Fibroblast of lung (primary cell): ENCODE measurements at regions not wholly inside any gene's neighbourhood (a gene's known extent, or its start where the extent isn't known, plus 50 kb on each side); places are given as distances from the start of the nearest gene placed in this dataset.
A peak's percentile ranks its signal among the peaks of the same experiment; 100 is the strongest.

Experiments used
- DNase-seq, 2 donors: peaks; one replicate each; pipeline versions ENCODE4 v3.0.0 to v3.0.0-alpha.2; 2010; ENCODE audit warnings: low read depth in 2 of 2
- H2AFZ ChIP-seq: 2 replicates; pipeline ENCODE4 v1.5.1; 2012; ENCODE audit warnings: low read length, control low read depth, inconsistent platforms
- H3K27ac ChIP-seq: 2 replicates; pipeline ENCODE4 v1.5.1; 2011; ENCODE audit warnings: low read length, control low read depth; ENCODE audit not compliant: insufficient read depth
- H3K27me3 ChIP-seq: 2 replicates; pipeline ENCODE4 v1.5.1; 2011; ENCODE audit warnings: mild to moderate bottlenecking, low read length; ENCODE audit not compliant: control insufficient read depth, insufficient read depth
- H3K36me3 ChIP-seq: 2 replicates; pipeline ENCODE4 v1.5.1; 2011; ENCODE audit warnings: low read length; ENCODE audit not compliant: control insufficient read depth, insufficient read depth
- H3K4me1 ChIP-seq: 2 replicates; pipeline ENCODE4 v1.5.1; 2011; ENCODE audit warnings: low read length; ENCODE audit not compliant: control insufficient read depth, insufficient read depth; ENCODE audit errors: extremely low read depth
- H3K4me2 ChIP-seq: 2 replicates; pipeline ENCODE4 v1.5.1; 2011; ENCODE audit warnings: low read length, control low read depth; ENCODE audit not compliant: insufficient read depth; ENCODE audit errors: extremely low read depth
- H3K4me3 ChIP-seq, 4 experiments: fragments of 200-600 bp in 1 of 4; sonication (generic) in 1 of 4; replicated peaks in 1 of 4; 2 replicates each; pipeline ENCODE4 v1.5.1; 2011 to 2016; ENCODE audit warnings: low read length in 4 of 4, low read depth in 3 of 4, mild to moderate bottlenecking in 3 of 4, control low read depth in 2 of 4, inconsistent platforms in 1 of 4, mixed read lengths in 1 of 4; ENCODE audit not compliant: insufficient read depth in 1 of 4; ENCODE audit errors: control extremely low read depth in 1 of 4
- H3K79me2 ChIP-seq: 2 replicates; pipeline ENCODE4 v1.5.1; 2012; ENCODE audit warnings: mild to moderate bottlenecking, low read length, inconsistent platforms; ENCODE audit not compliant: control insufficient read depth, insufficient read depth
- H3K9ac ChIP-seq: 2 replicates; pipeline ENCODE4 v1.5.1; 2011; ENCODE audit warnings: mild to moderate bottlenecking, low read length, control low read depth; ENCODE audit not compliant: insufficient read depth
- H3K9me3 ChIP-seq: 2 replicates; pipeline ENCODE4 v1.5.1; 2012; ENCODE audit warnings: low read depth, low read length; ENCODE audit not compliant: control insufficient read depth, insufficient read depth
- H4K20me1 ChIP-seq: 2 replicates; pipeline ENCODE4 v1.5.1; 2011; ENCODE audit warnings: low read length; ENCODE audit not compliant: control insufficient read depth, insufficient read depth; ENCODE audit errors: extremely low read depth
- CTCF ChIP-seq, 2 donors: IDR thresholded peaks in 1 of 2; conservative IDR thresholded peaks in 1 of 2; 1 replicate in 1 of 2; 2 replicates in 1 of 2; pipeline ENCODE4 v1.5.1; 2011 to 2012; ENCODE audit warnings: low read length in 2 of 2, control low read depth in 1 of 2, inconsistent platforms in 1 of 2, low read depth in 1 of 2, mild to moderate bottlenecking in 1 of 2
- EZH2 ChIP-seq: IDR thresholded peaks from 2 replicates; pipeline ENCODE4 v1.5.1; 2012; ENCODE audit warnings: low read length, control low read depth, mild to moderate bottlenecking; ENCODE audit errors: missing control alignments

GRCh38 chr4:149886786-149887490, 71.3 kb upstream of the IQCM start:
- no peaks in the 10 kb centered on the region for H3K36me3 ChIP-seq
- no peak overlapping the region for H3K9ac ChIP-seq
- H3K9me3 ChIP-seq = no peaks in the 10 kb centered on the region
- no peaks in the 10 kb centered on the region for H4K20me1 ChIP-seq
- no peaks in the 10 kb centered on the region for H3K79me2 ChIP-seq
- TF ChIP-seq CTCF (conservative IDR thresholded peaks at IDR 0.05 in 1 of 2, IDR thresholded peaks at IDR 0.05 in 1 of 2; ENCODE audit: low read depth in 1 of 2, low read length in 2 of 2) (no peak), EZH2 (no peak)
- peak; percentile 3 to 43 for DNase-seq
- H3K4me3 ChIP-seq = no peak overlapping the region
- H3K27me3 ChIP-seq = no peaks in the 10 kb centered on the region
- no peak overlapping the region for H2AFZ ChIP-seq
- peaks cover 2% of the 10 kb centered on the region for H3K4me1 ChIP-seq
- no peak overlapping the region for H3K4me2 ChIP-seq
- no peak overlapping the region for H3K27ac ChIP-seq

GRCh38 chr4:149889991-149890390, 74.3 kb upstream of the IQCM start:
- Histone ChIP-seq H4K20me1 (no peaks in the 10 kb centered on the region), H3K4me1 (no peaks in the 10 kb centered on the region), H3K27ac (no peak overlapping the region), H3K27me3 (no peaks in the 10 kb centered on the region), H3K4me3 (no peak overlapping the region), H3K9ac (no peak overlapping the region), H3K79me2 (no peaks in the 10 kb centered on the region), H3K4me2 (no peak overlapping the region), H3K36me3 (no peaks in the 10 kb centered on the region), H2AFZ (no peak overlapping the region), H3K9me3 (no peaks in the 10 kb centered on the region)
- peak in 1 of 2 donors; percentile 63 for DNase-seq
- TF ChIP-seq EZH2 (no peak), CTCF (conservative IDR thresholded peaks at IDR 0.05 in 1 of 2, IDR thresholded peaks at IDR 0.05 in 1 of 2; ENCODE audit: low read depth in 1 of 2, low read length in 2 of 2) (no peak)

GRCh38 chr4:149890531-149890930, 74.9 kb upstream of the IQCM start:
- DNase-seq = no peak
- no peaks in the 10 kb centered on the region for H3K27me3 ChIP-seq
- TF ChIP-seq EZH2 (no peak), CTCF (conservative IDR thresholded peaks at IDR 0.05 in 1 of 2, IDR thresholded peaks at IDR 0.05 in 1 of 2; ENCODE audit: low read depth in 1 of 2, low read length in 2 of 2) (no peak)
- no peak overlapping the region for H2AFZ ChIP-seq
- H3K27ac ChIP-seq = no peak overlapping the region
- no peaks in the 10 kb centered on the region for H3K36me3 ChIP-seq
- no peak overlapping the region for H3K4me3 ChIP-seq
- no peaks in the 10 kb centered on the region for H3K9me3 ChIP-seq
- no peak overlapping the region for H3K4me2 ChIP-seq
- H3K4me1 ChIP-seq = no peaks in the 10 kb centered on the region
- H3K79me2 ChIP-seq = no peaks in the 10 kb centered on the region
- no peak overlapping the region for H3K9ac ChIP-seq
- H4K20me1 ChIP-seq = no peaks in the 10 kb centered on the region
